Loucy (cell line): ENCODE measurements at regions not wholly inside any gene's neighbourhood (a gene's known extent, or its start where the extent isn't known, plus 50 kb on each side); places are given as distances from the start of the nearest gene placed in this dataset.

Experiments
- EZH2phosphoT487 ChIP-seq: fragments of 200-600 bp; IDR thresholded peaks from 2 replicates; pipeline ENCODE4 v1.6.1; 2018; ENCODE audit warnings: antibody characterized with exemption, mild to moderate bottlenecking, moderate library complexity, borderline replicate concordance
- TF ChIP-seq, protein P1 (sequence below): fragments of 200-600 bp; sonication (generic); conservative IDR thresholded peaks from 2 replicates; pipeline ENCODE4 v1.5.1; 2014; ENCODE audit warnings: mild to moderate bottlenecking, antibody characterized with exemption, low read length

DNA sequence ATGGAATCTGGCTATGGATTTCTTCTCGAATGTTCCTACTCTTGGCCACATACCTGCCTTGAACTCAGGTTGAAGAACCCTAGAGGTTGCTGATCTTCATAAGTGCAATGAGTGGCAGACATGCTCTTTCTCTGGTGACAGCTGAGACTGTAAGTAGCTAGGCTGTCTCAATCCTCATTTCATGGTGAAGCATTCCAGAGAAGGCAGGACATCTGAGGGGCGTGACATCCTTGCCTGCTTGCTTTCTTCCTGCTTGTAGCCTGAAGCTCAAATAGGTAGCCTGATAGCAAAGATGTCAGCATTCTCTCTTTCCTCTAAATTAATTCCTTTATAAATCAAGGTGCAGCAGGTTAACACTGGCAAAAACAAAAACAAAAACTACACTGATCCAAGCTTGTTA, 114.6 kb upstream of the MAGI3 start:
- TF ChIP-seq, protein P1, sequence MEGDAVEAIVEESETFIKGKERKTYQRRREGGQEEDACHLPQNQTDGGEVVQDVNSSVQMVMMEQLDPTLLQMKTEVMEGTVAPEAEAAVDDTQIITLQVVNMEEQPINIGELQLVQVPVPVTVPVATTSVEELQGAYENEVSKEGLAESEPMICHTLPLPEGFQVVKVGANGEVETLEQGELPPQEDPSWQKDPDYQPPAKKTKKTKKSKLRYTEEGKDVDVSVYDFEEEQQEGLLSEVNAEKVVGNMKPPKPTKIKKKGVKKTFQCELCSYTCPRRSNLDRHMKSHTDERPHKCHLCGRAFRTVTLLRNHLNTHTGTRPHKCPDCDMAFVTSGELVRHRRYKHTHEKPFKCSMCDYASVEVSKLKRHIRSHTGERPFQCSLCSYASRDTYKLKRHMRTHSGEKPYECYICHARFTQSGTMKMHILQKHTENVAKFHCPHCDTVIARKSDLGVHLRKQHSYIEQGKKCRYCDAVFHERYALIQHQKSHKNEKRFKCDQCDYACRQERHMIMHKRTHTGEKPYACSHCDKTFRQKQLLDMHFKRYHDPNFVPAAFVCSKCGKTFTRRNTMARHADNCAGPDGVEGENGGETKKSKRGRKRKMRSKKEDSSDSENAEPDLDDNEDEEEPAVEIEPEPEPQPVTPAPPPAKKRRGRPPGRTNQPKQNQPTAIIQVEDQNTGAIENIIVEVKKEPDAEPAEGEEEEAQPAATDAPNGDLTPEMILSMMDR: no peak
- no peak for TF ChIP-seq EZH2phosphoT487
